ENCODE measurements at regions not wholly inside any gene's neighbourhood (a gene's known extent, or its start where the extent isn't known, plus 50 kb on each side); places are given as distances from the start of the nearest gene placed in this dataset.
"Not testable (repeated sequence)": the region's sequence is repeated elsewhere in the genome, so short reads cannot be mapped to it uniquely, and the experiment has no call there.

DNA sequence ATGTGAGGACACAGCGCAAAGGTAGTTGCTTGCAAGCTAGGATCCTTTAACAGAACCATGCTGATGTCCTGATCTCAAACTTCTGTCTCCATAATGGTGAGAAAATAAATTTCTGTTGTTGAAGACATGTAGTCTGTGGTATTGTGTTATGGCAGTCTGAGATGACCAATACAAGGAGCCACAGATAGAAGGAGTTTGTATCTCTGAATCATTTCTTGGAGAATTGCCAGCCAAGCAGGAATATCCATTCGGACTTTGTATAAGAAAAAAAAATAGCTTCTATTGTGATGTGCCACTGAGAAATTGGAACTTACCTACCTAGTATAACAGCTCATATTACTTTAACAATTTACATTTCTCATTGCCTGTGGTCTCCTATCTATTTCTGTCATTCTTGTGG, 447.6 kb upstream of the CA10 start:
- WGBS (ENCODE audit: insufficient coverage), result no CpG with 5 or more reads among the region's 2 CpGs
- no peak overlapping the region for H3K4me2 ChIP-seq (replicated peaks; ENCODE audit: extremely low read depth, low read length, poor library complexity, severe bottlenecking)
- Mint-ChIP-seq H3K27me3 (ENCODE audit: low read depth in 3 of 3) (no peaks in the 10 kb centered on the region), H3K9me3 (peaks cover 0 to 12% (median 2%) of the 10 kb centered on the region in 7 donors), H3K4me3 (no peak overlapping the region), H3K27ac (no peak overlapping the region), H3K36me3 (no peaks in the 10 kb centered on the region), H3K4me1 (no peaks in the 10 kb centered on the region)
- H3K9me3 ChIP-seq (replicated peaks in 1 of 2; ENCODE audit: control insufficient read depth in 1 of 2, insufficient read depth in 1 of 2, low read length in 2 of 2), result no peaks in the 10 kb centered on the region
- H3K4me3 ChIP-seq (replicated peaks in 1 of 3; ENCODE audit: low read depth in 2 of 3, low read length in 3 of 3), result no peak overlapping the region
- intact Hi-C loops (cut with micrococcal nuclease), result no loop called here
- DNase-seq, result no peak
- H3K4me1 ChIP-seq (ENCODE audit: control insufficient read depth in 1 of 2, insufficient read depth in 2 of 2, low read length in 2 of 2), result no peaks in the 10 kb centered on the region
- H3K9ac ChIP-seq (ENCODE audit: insufficient read depth, low read length, poor library complexity, severe bottlenecking), result no peak overlapping the region
- TF ChIP-seq, protein P1, sequence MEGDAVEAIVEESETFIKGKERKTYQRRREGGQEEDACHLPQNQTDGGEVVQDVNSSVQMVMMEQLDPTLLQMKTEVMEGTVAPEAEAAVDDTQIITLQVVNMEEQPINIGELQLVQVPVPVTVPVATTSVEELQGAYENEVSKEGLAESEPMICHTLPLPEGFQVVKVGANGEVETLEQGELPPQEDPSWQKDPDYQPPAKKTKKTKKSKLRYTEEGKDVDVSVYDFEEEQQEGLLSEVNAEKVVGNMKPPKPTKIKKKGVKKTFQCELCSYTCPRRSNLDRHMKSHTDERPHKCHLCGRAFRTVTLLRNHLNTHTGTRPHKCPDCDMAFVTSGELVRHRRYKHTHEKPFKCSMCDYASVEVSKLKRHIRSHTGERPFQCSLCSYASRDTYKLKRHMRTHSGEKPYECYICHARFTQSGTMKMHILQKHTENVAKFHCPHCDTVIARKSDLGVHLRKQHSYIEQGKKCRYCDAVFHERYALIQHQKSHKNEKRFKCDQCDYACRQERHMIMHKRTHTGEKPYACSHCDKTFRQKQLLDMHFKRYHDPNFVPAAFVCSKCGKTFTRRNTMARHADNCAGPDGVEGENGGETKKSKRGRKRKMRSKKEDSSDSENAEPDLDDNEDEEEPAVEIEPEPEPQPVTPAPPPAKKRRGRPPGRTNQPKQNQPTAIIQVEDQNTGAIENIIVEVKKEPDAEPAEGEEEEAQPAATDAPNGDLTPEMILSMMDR (IDR thresholded peaks at IDR 0.05), result no peak
- H3K27me3 ChIP-seq (ENCODE audit: control insufficient read depth in 2 of 2, insufficient read depth in 2 of 2, low read length in 2 of 2), result no peaks in the 10 kb centered on the region
- H4K20me1 ChIP-seq (ENCODE audit: insufficient read depth, low read length), result no peaks in the 10 kb centered on the region
- H3K79me2 ChIP-seq (ENCODE audit: insufficient read depth, low read length), result no peaks in the 10 kb centered on the region
- no peak overlapping the region for H3K27ac ChIP-seq (ENCODE audit: low read depth in 1 of 2, low read length in 2 of 2)
- H3K36me3 ChIP-seq (replicated peaks in 1 of 2; ENCODE audit: control insufficient read depth in 1 of 2, insufficient read depth in 2 of 2, low read length in 2 of 2), result no peaks in the 10 kb centered on the region
- H2AFZ ChIP-seq (ENCODE audit: insufficient read depth, low read depth, low read length, poor library complexity, severe bottlenecking), result no peak overlapping the region

DNA sequence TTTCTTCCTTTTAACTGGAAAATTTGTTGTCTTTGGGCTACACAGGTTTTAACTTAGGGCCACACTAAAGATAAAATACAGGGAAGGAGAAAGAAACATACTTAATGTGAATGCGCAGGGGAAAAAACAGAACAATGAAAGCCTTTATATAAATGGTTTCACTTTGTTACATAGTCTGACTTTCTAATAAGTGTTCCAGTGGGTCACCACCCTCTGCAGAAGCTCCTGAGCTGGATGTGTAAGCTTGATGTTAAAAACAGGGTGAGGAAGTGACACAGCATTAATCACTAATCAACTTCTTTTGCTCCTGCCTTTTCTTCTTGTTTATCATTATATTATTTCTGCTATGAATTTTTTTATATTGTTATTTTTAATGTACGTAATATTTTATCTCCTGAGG, 445.6 kb upstream of the CA10 start:
- no peak overlapping the region for H3K4me2 ChIP-seq (replicated peaks; ENCODE audit: extremely low read depth, low read length, poor library complexity, severe bottlenecking)
- Mint-ChIP-seq H3K4me3 (no peak overlapping the region), H3K9me3 (peaks cover 0 to 15% (median 2%) of the 10 kb centered on the region in 7 donors), H3K36me3 (no peaks in the 10 kb centered on the region), H3K27me3 (ENCODE audit: low read depth in 3 of 3) (no peaks in the 10 kb centered on the region), H3K4me1 (no peaks in the 10 kb centered on the region), H3K27ac (no peak overlapping the region)
- no peaks in the 10 kb centered on the region for H4K20me1 ChIP-seq (ENCODE audit: insufficient read depth, low read length)
- TF ChIP-seq, protein P1 (IDR thresholded peaks at IDR 0.05), result no peak
- no CpG with 5 or more reads among the region's 2 CpGs for WGBS (ENCODE audit: insufficient coverage)
- DNase-seq, result no peak
- no peak overlapping the region for H2AFZ ChIP-seq (ENCODE audit: insufficient read depth, low read depth, low read length, poor library complexity, severe bottlenecking)
- H3K79me2 ChIP-seq (ENCODE audit: insufficient read depth, low read length), result no peaks in the 10 kb centered on the region
- no peak overlapping the region for H3K4me3 ChIP-seq (replicated peaks in 1 of 3; ENCODE audit: low read depth in 2 of 3, low read length in 3 of 3)
- no peaks in the 10 kb centered on the region for H3K27me3 ChIP-seq (ENCODE audit: control insufficient read depth in 2 of 2, insufficient read depth in 2 of 2, low read length in 2 of 2)
- H3K9me3 ChIP-seq (replicated peaks in 1 of 2; ENCODE audit: control insufficient read depth in 1 of 2, insufficient read depth in 1 of 2, low read length in 2 of 2), result no peaks in the 10 kb centered on the region
- no peaks in the 10 kb centered on the region for H3K4me1 ChIP-seq (ENCODE audit: control insufficient read depth in 1 of 2, insufficient read depth in 2 of 2, low read length in 2 of 2)
- no peaks in the 10 kb centered on the region for H3K36me3 ChIP-seq (replicated peaks in 1 of 2; ENCODE audit: control insufficient read depth in 1 of 2, insufficient read depth in 2 of 2, low read length in 2 of 2)
- H3K27ac ChIP-seq (ENCODE audit: low read depth in 1 of 2, low read length in 2 of 2), result no peak overlapping the region
- intact Hi-C loops (cut with micrococcal nuclease), result no loop called here
- H3K9ac ChIP-seq (ENCODE audit: insufficient read depth, low read length, poor library complexity, severe bottlenecking), result no peak overlapping the region

DNA sequence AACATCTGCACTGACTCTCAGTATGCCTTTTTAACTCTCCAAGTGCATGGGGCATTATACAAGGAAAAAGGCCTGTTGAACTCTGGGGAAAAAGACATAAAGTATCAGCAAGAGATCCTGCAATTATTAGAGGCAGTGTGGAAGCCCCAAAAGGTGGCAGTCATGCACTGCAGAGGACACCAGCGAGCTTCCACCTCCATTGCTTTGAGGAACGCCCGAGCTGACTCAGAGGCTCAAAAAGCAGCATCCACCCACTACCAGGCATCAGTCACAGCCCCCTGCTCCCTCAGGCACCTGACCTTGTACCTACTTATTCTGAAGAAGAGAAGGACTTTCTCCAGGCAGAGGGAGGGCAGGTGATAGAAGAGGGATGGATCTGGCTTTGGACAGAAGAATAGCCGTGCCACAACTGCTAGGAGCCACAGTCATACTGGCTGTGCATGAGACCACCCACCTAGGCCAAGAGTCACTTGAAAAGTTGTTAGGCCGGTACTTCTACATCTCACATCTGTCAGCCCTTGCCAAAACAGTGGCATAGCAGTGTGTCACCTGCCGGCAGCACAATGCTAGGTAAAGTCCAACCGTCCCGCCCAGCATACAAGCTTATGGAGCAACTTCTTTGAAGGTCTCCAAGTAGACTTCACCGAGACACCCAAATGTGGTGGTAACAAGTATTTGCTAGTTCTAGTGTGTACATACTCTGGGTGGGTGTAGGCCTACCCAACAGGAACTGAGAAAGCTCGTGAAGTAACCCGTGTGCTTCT, 439.1 kb upstream of the CA10 start:
- H3K36me3 Mint-ChIP-seq; H3K4me1 ChIP-seq (ENCODE audit: control insufficient read depth in 1 of 2, insufficient read depth in 2 of 2, low read length in 2 of 2); H4K20me1 ChIP-seq (ENCODE audit: insufficient read depth, low read length); H3K27me3 Mint-ChIP-seq (ENCODE audit: low read depth in 3 of 3); H2AFZ ChIP-seq (ENCODE audit: insufficient read depth, low read depth, low read length, poor library complexity, severe bottlenecking); H3K4me2 ChIP-seq (replicated peaks; ENCODE audit: extremely low read depth, low read length, poor library complexity, severe bottlenecking); intact Hi-C loops (cut with micrococcal nuclease); H3K27ac ChIP-seq (ENCODE audit: low read depth in 1 of 2, low read length in 2 of 2); H3K79me2 ChIP-seq (ENCODE audit: insufficient read depth, low read length); H3K36me3 ChIP-seq (replicated peaks in 1 of 2; ENCODE audit: control insufficient read depth in 1 of 2, insufficient read depth in 2 of 2, low read length in 2 of 2); H3K9ac ChIP-seq (ENCODE audit: insufficient read depth, low read length, poor library complexity, severe bottlenecking); H3K27me3 ChIP-seq (ENCODE audit: control insufficient read depth in 2 of 2, insufficient read depth in 2 of 2, low read length in 2 of 2); H3K4me3 ChIP-seq (replicated peaks in 1 of 3; ENCODE audit: low read depth in 2 of 3, low read length in 3 of 3); DNase-seq; H3K4me1 Mint-ChIP-seq; H3K27ac Mint-ChIP-seq; H3K4me3 Mint-ChIP-seq: not testable (repeated sequence)
- H3K9me3 Mint-ChIP-seq, result peaks cover 3 to 32% (median 12%) of the 10 kb centered on the region in 7 donors
- WGBS (ENCODE audit: insufficient coverage), result 82% methylated on average over 5 of the region's 11 CpGs
- H3K9me3 ChIP-seq (replicated peaks in 1 of 2; ENCODE audit: control insufficient read depth in 1 of 2, insufficient read depth in 1 of 2, low read length in 2 of 2), result peaks cover 13 to 27% of the 10 kb centered on the region in 2 donors
